ENCODE measurements at regions not wholly inside any gene's neighbourhood (a gene's known extent, or its start where the extent isn't known, plus 50 kb on each side); places are given as distances from the start of the nearest gene placed in this dataset.

- H3K4me3 ChIP-seq (ENCODE audit: low read depth, low read length), result no peak overlapping the region
- no peak for TF ChIP-seq CTCF (IDR thresholded peaks at IDR 0.05; ENCODE audit: low read depth, low read length)
- no peaks in the 10 kb centered on the region for H3K36me3 ChIP-seq
- H3K9me3 ChIP-seq, result no peaks in the 10 kb centered on the region
- DNase-seq, result no peak
- peaks cover 8% of the 10 kb centered on the region for H3K4me1 ChIP-seq
- H3K27me3 ChIP-seq, result no peaks in the 10 kb centered on the region
These were observed 909.2 kb upstream of the PCDH20 start for GRCh38 chr13:62324842-62325241.

GRCh38 chr13:62321895-62322294 is 906.2 kb upstream of the PCDH20 start:
- H3K4me1 ChIP-seq, result peaks cover 8% of the 10 kb centered on the region

GRCh38 chr13:62321139-62321538 is 905.5 kb upstream of the PCDH20 start:
- Histone ChIP-seq H3K4me1 (peaks cover 8% of the 10 kb centered on the region), H3K36me3 (no peaks in the 10 kb centered on the region)

More at GRCh38 chr13:62321895-62322294, 906.2 kb upstream of the PCDH20 start:
- H3K36me3 ChIP-seq, result no peaks in the 10 kb centered on the region
- no peak for TF ChIP-seq CTCF (IDR thresholded peaks at IDR 0.05; ENCODE audit: low read depth, low read length)
- no peaks in the 10 kb centered on the region for H3K27me3 ChIP-seq
- no peak overlapping the region for H3K4me3 ChIP-seq (ENCODE audit: low read depth, low read length)
- no peak for DNase-seq
- H3K9me3 ChIP-seq, result no peaks in the 10 kb centered on the region

GRCh38 chr13:62320129-62321108 is 904.8 kb upstream of the PCDH20 start:
- peak; percentile 77 for TF ChIP-seq CTCF (IDR thresholded peaks at IDR 0.05; ENCODE audit: low read depth, low read length)
- peaks cover 8% of the 10 kb centered on the region for H3K4me1 ChIP-seq
- H3K9me3 ChIP-seq, result no peaks in the 10 kb centered on the region
- peak; percentile 20 for DNase-seq
- no peak overlapping the region for H3K4me3 ChIP-seq (ENCODE audit: low read depth, low read length)
- no peaks in the 10 kb centered on the region for H3K36me3 ChIP-seq
- H3K27me3 ChIP-seq, result no peaks in the 10 kb centered on the region

More at GRCh38 chr13:62321139-62321538, 905.5 kb upstream of the PCDH20 start:
- Histone ChIP-seq H3K27me3 (no peaks in the 10 kb centered on the region), H3K9me3 (no peaks in the 10 kb centered on the region), H3K4me3 (ENCODE audit: low read depth, low read length) (no peak overlapping the region)
- TF ChIP-seq CTCF (IDR thresholded peaks at IDR 0.05; ENCODE audit: low read depth, low read length), result no peak
- DNase-seq, result no peak

GRCh38 chr13:62309904-62310303 is 894.3 kb upstream of the PCDH20 start:
- TF ChIP-seq CTCF (IDR thresholded peaks at IDR 0.05; ENCODE audit: low read depth, low read length), result no peak
- Histone ChIP-seq H3K36me3 (no peaks in the 10 kb centered on the region), H3K27me3 (no peaks in the 10 kb centered on the region), H3K4me1 (no peaks in the 10 kb centered on the region), H3K4me3 (ENCODE audit: low read depth, low read length) (no peak overlapping the region), H3K9me3 (no peaks in the 10 kb centered on the region)
- DNase-seq, result no peak

GRCh38 chr13:62305756-62306155 is 890.1 kb upstream of the PCDH20 start:
- no peak overlapping the region for H3K4me3 ChIP-seq (ENCODE audit: low read depth, low read length)
- H3K4me1 ChIP-seq, result no peaks in the 10 kb centered on the region
- no peaks in the 10 kb centered on the region for H3K9me3 ChIP-seq
- no peak for DNase-seq
- no peak for TF ChIP-seq CTCF (IDR thresholded peaks at IDR 0.05; ENCODE audit: low read depth, low read length)
- no peaks in the 10 kb centered on the region for H3K36me3 ChIP-seq
- no peaks in the 10 kb centered on the region for H3K27me3 ChIP-seq

Measured in BE2C (cell line).